ENCODE measurements at regions not wholly inside any gene's neighbourhood (a gene's known extent, or its start where the extent isn't known, plus 50 kb on each side); places are given as distances from the start of the nearest gene placed in this dataset.

GRCh38 chr1:218957971-218958370, 215.7 kb upstream of the LYPLAL1 start:
- H3K4me1 ChIP-seq = no peaks in the 10 kb centered on the region
- no peak overlapping the region for H3K27ac ChIP-seq
- WGBS, 2 donors = 38 to 45% methylated on average over 2 of the region's 2 CpGs
- FAIRE-seq = no peak
- H3K27me3 ChIP-seq = no peaks in the 10 kb centered on the region
- H3K9me3 ChIP-seq = no peaks in the 10 kb centered on the region
- no peak for ATAC-seq
- H3K36me3 ChIP-seq = no peaks in the 10 kb centered on the region
- intact Hi-C loops (cut with DNase I) = no loop called here
- no peak for DNase-seq
- TF ChIP-seq CTCF (IDR thresholded peaks at IDR 0.05) = no peak
- no peak overlapping the region for H3K4me3 ChIP-seq

- Histone ChIP-seq H3K27me3 (no peaks in the 10 kb centered on the region), H3K4me1 (no peaks in the 10 kb centered on the region), H3K27ac (no peak overlapping the region), H3K9me3 (no peaks in the 10 kb centered on the region), H3K4me3 (no peak overlapping the region), H3K36me3 (no peaks in the 10 kb centered on the region)
- intact Hi-C loops (cut with DNase I) = no loop called here
- FAIRE-seq = no peak
- WGBS, 2 donors = 71 to 77% methylated on average over 1 of the region's 1 CpG
- TF ChIP-seq CTCF (IDR thresholded peaks at IDR 0.05) = no peak
- DNase-seq = no peak
- ATAC-seq = no peak
These were observed 213.9 kb upstream of the LYPLAL1 start for GRCh38 chr1:218959784-218960183.

GRCh38 chr1:218964471-218965185, 209.1 kb upstream of the LYPLAL1 start:
- intact Hi-C loops (cut with DNase I) = no loop called here
- DNase-seq (no peak), FAIRE-seq (no peak), ATAC-seq (no peak)
- 57 to 74% methylated on average over 7 of the region's 7 CpGs for WGBS, 2 donors
- Histone ChIP-seq H3K4me3 (no peak overlapping the region), H3K36me3 (no peaks in the 10 kb centered on the region), H3K9me3 (no peaks in the 10 kb centered on the region), H3K27me3 (no peaks in the 10 kb centered on the region), H3K27ac (no peak overlapping the region), H3K4me1 (no peaks in the 10 kb centered on the region)
- TF ChIP-seq CTCF (IDR thresholded peaks at IDR 0.05) = no peak

- no peak for FAIRE-seq
- 56 to 57% methylated on average over 1 of the region's 1 CpG for WGBS, 2 donors
These were observed 207.9 kb upstream of the LYPLAL1 start for GRCh38 chr1:218965821-218966220.

More at GRCh38 chr1:218965821-218966220, 207.9 kb upstream of the LYPLAL1 start:
- intact Hi-C loops (cut with DNase I) = no loop called here
- no peaks in the 10 kb centered on the region for H3K27me3 ChIP-seq
- no peak for DNase-seq
- no peak overlapping the region for H3K4me3 ChIP-seq
- no peak for ATAC-seq
- H3K27ac ChIP-seq = no peak overlapping the region
- H3K36me3 ChIP-seq = no peaks in the 10 kb centered on the region
- no peak for TF ChIP-seq CTCF (IDR thresholded peaks at IDR 0.05)
- no peaks in the 10 kb centered on the region for H3K4me1 ChIP-seq
- H3K9me3 ChIP-seq = no peaks in the 10 kb centered on the region

All from pancreas (tissue), 10 donors.